ENCODE measurements at regions not wholly inside any gene's neighbourhood (a gene's known extent, or its start where the extent isn't known, plus 50 kb on each side); places are given as distances from the start of the nearest gene placed in this dataset.

DNA sequence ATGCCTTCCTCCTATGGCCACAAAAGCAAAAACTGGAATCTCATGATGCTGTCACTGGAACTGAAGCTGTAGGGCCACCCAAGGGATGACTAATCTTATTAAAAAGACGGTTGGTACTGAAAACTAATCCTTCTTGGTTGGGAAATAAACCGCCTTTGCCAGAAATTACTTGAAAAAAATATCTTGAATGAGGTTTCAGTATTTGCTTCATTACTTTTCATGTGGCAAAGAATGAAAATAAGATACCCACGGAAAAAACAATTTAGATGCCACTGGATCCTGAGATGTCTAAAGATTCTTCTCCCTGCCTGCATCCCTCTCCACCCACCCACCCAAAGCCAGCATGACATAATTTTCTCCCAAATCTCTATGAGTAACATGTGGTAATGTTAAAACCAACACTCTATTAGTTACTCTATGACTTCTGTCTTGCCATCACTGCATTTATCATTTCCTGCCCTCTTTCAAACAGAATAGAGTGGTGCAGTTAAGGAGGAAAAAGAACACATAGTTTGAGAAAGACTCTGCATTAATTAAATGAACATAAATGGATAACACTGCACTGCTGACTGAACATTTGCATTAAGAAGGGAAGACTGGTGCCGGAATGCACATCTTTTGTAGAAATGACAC is 111.8 kb upstream of the DPH6 start:
- no peak overlapping the region for H3K9ac ChIP-seq (ENCODE audit: low read length)
- H3K4me2 ChIP-seq (ENCODE audit: low read length) = no peak overlapping the region
- ATAC-seq (no peak), DNase-seq (ENCODE audit: low read depth, low spot score) (no peak)
- no peak overlapping the region for H3K27ac ChIP-seq (ENCODE audit: low read depth, low read length)
- TF ChIP-seq CEBPB (IDR thresholded peaks at IDR 0.05; ENCODE audit: low read depth) = no peak
- TF ChIP-seq FOSL1 (IDR thresholded peaks at IDR 0.05; ENCODE audit: low read depth) = no peak
- no peak for TF ChIP-seq SP1 (IDR thresholded peaks at IDR 0.05; ENCODE audit: low read depth)
- ChIA-PET CTCF (no interaction called here), POLR2A (no interaction called here), RAD21 (ENCODE audit: low non-redundant PET in 1 of 2, low total read pairs in 2 of 2, uncharacterized antibody in 2 of 2, unreplicated experiment in 2 of 2) (no interaction called here)
- intact Hi-C loops (cut with micrococcal nuclease) = no loop called here
- no peaks in the 10 kb centered on the region for H3K9me2 ChIP-seq (ENCODE audit: insufficient read depth)
- H3K4me1 ChIP-seq (ENCODE audit: control insufficient read depth in 1 of 2, insufficient read depth in 2 of 2, low read length in 2 of 2) = no peaks in the 10 kb centered on the region
- no peak overlapping the region for H3K4me3 ChIP-seq (replicated peaks in 1 of 2; ENCODE audit: low read depth in 1 of 2, low read length in 2 of 2)
- no peak overlapping the region for H2AFZ ChIP-seq (ENCODE audit: low read depth, low read length, poor library complexity, severe bottlenecking)
- no peaks in the 10 kb centered on the region for H4K20me1 ChIP-seq (ENCODE audit: insufficient read depth)
- no peaks in the 10 kb centered on the region for H3K27me3 ChIP-seq (ENCODE audit: insufficient read depth, low read length)
- no peaks in the 10 kb centered on the region for H3K36me3 ChIP-seq (ENCODE audit: control insufficient read depth in 1 of 2, insufficient read depth in 2 of 2, low read length in 2 of 2)
- H3K79me2 ChIP-seq (ENCODE audit: insufficient read depth, low read length) = no peaks in the 10 kb centered on the region
- H3K9me3 ChIP-seq (ENCODE audit: control insufficient read depth in 1 of 2, insufficient read depth in 1 of 2, low read depth in 1 of 2, low read length in 2 of 2) = no peaks in the 10 kb centered on the region
- BruUV-seq (replicated peaks) = no TSS peak

DNA sequence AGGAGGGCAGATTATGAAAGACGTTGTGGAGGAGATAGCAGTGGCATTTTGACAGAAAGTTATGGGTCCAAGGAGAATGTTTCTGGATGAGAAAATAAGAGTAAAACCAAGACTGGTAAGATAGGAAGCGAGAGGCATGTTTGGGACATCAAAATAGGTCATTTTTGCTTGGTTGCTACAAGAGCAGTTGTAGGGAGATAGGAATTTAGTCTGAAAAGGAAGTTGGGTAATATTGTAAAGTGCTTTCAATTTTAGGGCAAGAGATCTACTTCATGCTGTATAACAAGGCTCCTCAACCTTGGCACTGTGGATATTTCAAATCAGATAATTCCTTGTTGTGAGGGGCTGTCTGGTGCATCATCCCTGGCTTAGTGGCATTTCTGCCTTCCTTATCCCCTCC is 118.0 kb upstream of the DPH6 start:
- H3K9me3 ChIP-seq (ENCODE audit: control insufficient read depth in 1 of 2, insufficient read depth in 1 of 2, low read depth in 1 of 2, low read length in 2 of 2) = no peaks in the 10 kb centered on the region
- H3K27me3 ChIP-seq (ENCODE audit: insufficient read depth, low read length) = no peaks in the 10 kb centered on the region
- H3K27ac ChIP-seq (ENCODE audit: low read depth, low read length) = no peak overlapping the region
- no peak overlapping the region for H3K4me2 ChIP-seq (ENCODE audit: low read length)
- H3K9ac ChIP-seq (ENCODE audit: low read length) = no peak overlapping the region
- 0 out of 4 replicates have a peak, but pooled peaks cover 0 to 2% of the 10 kb centered on the region in 2 experiments for H3K4me1 ChIP-seq (ENCODE audit: control insufficient read depth in 1 of 2, insufficient read depth in 2 of 2, low read length in 2 of 2)
- H2AFZ ChIP-seq (ENCODE audit: low read depth, low read length, poor library complexity, severe bottlenecking) = no peak overlapping the region
- ChIA-PET CTCF (no interaction called here), RAD21 (ENCODE audit: low non-redundant PET in 1 of 2, low total read pairs in 2 of 2, uncharacterized antibody in 2 of 2, unreplicated experiment in 2 of 2) (no interaction called here), POLR2A (no interaction called here)
- BruUV-seq (replicated peaks) = no TSS peak
- no peaks in the 10 kb centered on the region for H3K9me2 ChIP-seq (ENCODE audit: insufficient read depth)
- intact Hi-C loops (cut with micrococcal nuclease) = no loop called here
- DNase-seq (ENCODE audit: low read depth, low spot score) (no peak), ATAC-seq (no peak)
- H3K79me2 ChIP-seq (ENCODE audit: insufficient read depth, low read length) = no peaks in the 10 kb centered on the region
- H3K36me3 ChIP-seq (ENCODE audit: control insufficient read depth in 1 of 2, insufficient read depth in 2 of 2, low read length in 2 of 2) = no peaks in the 10 kb centered on the region
- no peak for TF ChIP-seq POLR2AphosphoS5 (IDR thresholded peaks at IDR 0.05; ENCODE audit: low read depth, low read length)
- no peaks in the 10 kb centered on the region for H4K20me1 ChIP-seq (ENCODE audit: insufficient read depth)
- H3K4me3 ChIP-seq (replicated peaks in 1 of 2; ENCODE audit: low read depth in 1 of 2, low read length in 2 of 2) = no peak overlapping the region

Measured in HCT116 (cell line).